Mucosa of descending colon (tissue), 3 donors: ENCODE measurements at regions not wholly inside any gene's neighbourhood (a gene's known extent, or its start where the extent isn't known, plus 50 kb on each side); places are given as distances from the start of the nearest gene placed in this dataset.

Source experiments
- ATAC-seq: fragments of 200-7000 bp; cut with Tn5 transposase; one replicate; pipeline ENCODE4 v1.9.1; 2020; ENCODE audit warnings: mild to moderate bottlenecking, moderate library complexity
- DNase-seq, 3 donors: peaks; one replicate each; pipeline ENCODE4 v3.0.0-alpha.2; 2020
- H3K36me3 ChIP-seq: fragments of 200-600 bp; one replicate; pipeline ENCODE4 v1.8.0; 2021; ENCODE audit warnings: low read depth, mild to moderate bottlenecking
- H3K4me1 ChIP-seq: fragments of 200-600 bp; one replicate; pipeline ENCODE4 v1.8.0; 2021; ENCODE audit warnings: low read depth, mild to moderate bottlenecking
- H3K4me3 ChIP-seq: fragments of 200-600 bp; one replicate; pipeline ENCODE4 v1.8.0; 2021; ENCODE audit warnings: mild to moderate bottlenecking
- H3K9me3 ChIP-seq: fragments of 200-600 bp; one replicate; pipeline ENCODE4 v1.8.0; 2021; ENCODE audit warnings: mild to moderate bottlenecking
- CTCF ChIP-seq: fragments of 200-600 bp; IDR thresholded peaks from one replicate; pipeline ENCODE4 v1.8.0; 2022; ENCODE audit warnings: antibody characterized with exemption, mild to moderate bottlenecking
- intact Hi-C, 2 donors: fragments of 100-400 bp; cut with DNase I in 1 of 2; cut with micrococcal nuclease in 1 of 2; formaldehyde crosslinking; loops; one replicate each; pipeline versions ENCODE4 v1.11.0 to v1.11.1; 2022; cut with DNase I, micrococcal nuclease
- donor health status: DM: no; HTN: no; CAD: no; lungs with moderate emphysema.
- donor health status: DM: no; HTN: no; CAD: no.
- donor health status: DM: no; HTN: yes; CAD: no.

GRCh38 chr6:62391358-62391757, 105.3 kb upstream of the KHDRBS2 start:
- intact Hi-C loops, result no loop called here
- ATAC-seq, result no peak
- no peak for TF ChIP-seq CTCF
- no peak for DNase-seq
- no peaks in the 10 kb centered on the region for H3K4me1 ChIP-seq
- H3K4me3 ChIP-seq, result no peak overlapping the region
- H3K9me3 ChIP-seq, result no peaks in the 10 kb centered on the region
- no peaks in the 10 kb centered on the region for H3K36me3 ChIP-seq

GRCh38 chr6:62390401-62390800, 104.4 kb upstream of the KHDRBS2 start:
- no peak for ATAC-seq
- DNase-seq, result no peak
- no peak overlapping the region for H3K4me3 ChIP-seq
- H3K9me3 ChIP-seq, result no peaks in the 10 kb centered on the region
- TF ChIP-seq CTCF, result no peak
- intact Hi-C loops, result no loop called here
- H3K4me1 ChIP-seq, result no peaks in the 10 kb centered on the region
- no peaks in the 10 kb centered on the region for H3K36me3 ChIP-seq

GRCh38 chr6:62371453-62372210, 85.6 kb upstream of the KHDRBS2 start:
- intact Hi-C loops, result no loop called here
- DNase-seq, result no peak
- no peak for ATAC-seq
- no peak for TF ChIP-seq CTCF
- peaks cover 18% of the 10 kb centered on the region for H3K9me3 ChIP-seq
- H3K36me3 ChIP-seq, result no peaks in the 10 kb centered on the region
- H3K4me1 ChIP-seq, result no peaks in the 10 kb centered on the region
- no peak overlapping the region for H3K4me3 ChIP-seq

- ATAC-seq, result no peak
- intact Hi-C loops, result no loop called here
- Histone ChIP-seq H3K9me3 (peaks cover 18% of the 10 kb centered on the region), H3K36me3 (no peaks in the 10 kb centered on the region), H3K4me1 (no peaks in the 10 kb centered on the region), H3K4me3 (no peak overlapping the region)
- TF ChIP-seq CTCF, result no peak
- no peak for DNase-seq
These were observed 81.6 kb upstream of the KHDRBS2 start for GRCh38 chr6:62367601-62368000.

- Histone ChIP-seq H3K9me3 (no peaks in the 10 kb centered on the region), H3K36me3 (no peaks in the 10 kb centered on the region), H3K4me1 (no peaks in the 10 kb centered on the region), H3K4me3 (no peak overlapping the region)
- intact Hi-C loops, result no loop called here
- DNase-seq, result no peak
- ATAC-seq, result no peak
- no peak for TF ChIP-seq CTCF
These were observed 76.1 kb upstream of the KHDRBS2 start for GRCh38 chr6:62362097-62362496.

GRCh38 chr6:62357835-62358234, 71.8 kb upstream of the KHDRBS2 start:
- no peak overlapping the region for H3K4me3 ChIP-seq
- TF ChIP-seq CTCF, result no peak

More at GRCh38 chr6:62357835-62358234, 71.8 kb upstream of the KHDRBS2 start:
- DNase-seq, result no peak
- Histone ChIP-seq H3K36me3 (no peaks in the 10 kb centered on the region), H3K9me3 (no peaks in the 10 kb centered on the region), H3K4me1 (no peaks in the 10 kb centered on the region)
- intact Hi-C loops, result no loop called here
- ATAC-seq, result no peak
